ENCODE measurements at regions not wholly inside any gene's neighbourhood (a gene's known extent, or its start where the extent isn't known, plus 50 kb on each side); places are given as distances from the start of the nearest gene placed in this dataset.

- H3K36me3 ChIP-seq, result peaks cover 0 to 14% (median 5%) of the 10 kb centered on the region in 4 donors
- 66% methylated on average over 12 of the region's 12 CpGs for WGBS (ENCODE audit: insufficient coverage, low coverage, low lambda C conversion rate, missing lambda C conversion rate)
- DNase-seq (no peak), ATAC-seq (peak in 1 of 4 donors; percentile 69)
- no peaks in the 10 kb centered on the region for H3K27me3 ChIP-seq
- peaks cover 0 to 7% (median 0%) of the 10 kb centered on the region in 4 donors for H3K4me1 ChIP-seq
- no peak for TF ChIP-seq POLR2A (IDR thresholded peaks at IDR 0.05)
- no peak for TF ChIP-seq CTCF (IDR thresholded peaks at IDR 0.05)
- H3K4me3 ChIP-seq, result no peak overlapping the region
- intact Hi-C loops (cut with DNase I), result loop anchor here in 1 of 2 donors (10.0 kb wide), 1 partner anchor 231 kb away; no protein-coding TSS in a partner anchor
- H3K9me3 ChIP-seq, result no peaks in the 10 kb centered on the region
- H3K27ac ChIP-seq, result no peak overlapping the region
These were observed 138.1 kb downstream of the SHANK2 start for GRCh38 chr11:71114124-71114851.

GRCh38 chr11:71112990-71113389, 139.4 kb downstream of the SHANK2 start:
- Histone ChIP-seq H3K4me3 (no peak overlapping the region), H3K36me3 (peaks cover 0 to 20% (median 8%) of the 10 kb centered on the region in 4 donors), H3K4me1 (peaks cover 0 to 7% (median 0%) of the 10 kb centered on the region in 4 donors), H3K27ac (peak overlapping the region in 1 of 3 donors; percentile 39), H3K9me3 (no peaks in the 10 kb centered on the region), H3K27me3 (no peaks in the 10 kb centered on the region)
- intact Hi-C loops (cut with DNase I), result loop anchor here in 1 of 2 donors (10.0 kb wide), 1 partner anchor 232 kb away; no protein-coding TSS in a partner anchor
- ATAC-seq (peak; percentile 40 to 74 (median 68)), DNase-seq (peak in 1 of 3 donors; percentile 36)
- WGBS (ENCODE audit: insufficient coverage, low coverage, low lambda C conversion rate, missing lambda C conversion rate), result 17% methylated on average over 11 of the region's 16 CpGs
- TF ChIP-seq CTCF (IDR thresholded peaks at IDR 0.05), result no peak

GRCh38 chr11:71112454-71112853, 139.9 kb downstream of the SHANK2 start:
- H3K4me1 ChIP-seq, result peaks cover 0 to 7% (median 0%) of the 10 kb centered on the region in 4 donors
- no peak overlapping the region for H3K27ac ChIP-seq
- peaks cover 0 to 20% (median 8%) of the 10 kb centered on the region in 4 donors for H3K36me3 ChIP-seq
- ATAC-seq (no peak), DNase-seq (no peak)
- H3K9me3 ChIP-seq, result no peaks in the 10 kb centered on the region
- WGBS (ENCODE audit: insufficient coverage, low coverage, low lambda C conversion rate, missing lambda C conversion rate), result 72% methylated on average over 2 of the region's 9 CpGs
- no peak overlapping the region for H3K4me3 ChIP-seq
- no peaks in the 10 kb centered on the region for H3K27me3 ChIP-seq
- TF ChIP-seq CTCF (IDR thresholded peaks at IDR 0.05) (no peak), POLR2A (IDR thresholded peaks at IDR 0.05) (no peak)
- intact Hi-C loops (cut with DNase I), result loop anchor here in 1 of 2 donors (10.0 kb wide), 1 partner anchor 232 kb away; no protein-coding TSS in a partner anchor

GRCh38 chr11:71109586-71109985, 142.8 kb downstream of the SHANK2 start:
- 87% methylated on average over 6 of the region's 13 CpGs for WGBS (ENCODE audit: insufficient coverage, low coverage, low lambda C conversion rate, missing lambda C conversion rate)
- no peak for TF ChIP-seq POLR2A (IDR thresholded peaks at IDR 0.05)
- TF ChIP-seq CTCF (IDR thresholded peaks at IDR 0.05), result no peak
- no peak for DNase-seq
- no peak for ATAC-seq
- no peaks in the 10 kb centered on the region for H3K27me3 ChIP-seq
- H3K27ac ChIP-seq, result no peak overlapping the region
- intact Hi-C loops (cut with DNase I), result no loop called here
- peaks cover 0 to 20% (median 7%) of the 10 kb centered on the region in 4 donors for H3K36me3 ChIP-seq
- H3K4me1 ChIP-seq, result peaks cover 0 to 7% (median 0%) of the 10 kb centered on the region in 4 donors
- no peaks in the 10 kb centered on the region for H3K9me3 ChIP-seq
- H3K4me3 ChIP-seq, result no peak overlapping the region
